ENCODE measurements at regions not wholly inside any gene's neighbourhood (a gene's known extent, or its start where the extent isn't known, plus 50 kb on each side); places are given as distances from the start of the nearest gene placed in this dataset.

GRCh38 chr10:61299156-61299555 lies 154.0 kb downstream of the TMEM26 start:
- H3K9me3 ChIP-seq: peaks cover 11% of the 10 kb centered on the region
- H3K4me1 ChIP-seq: no peaks in the 10 kb centered on the region
- H3K27me3 ChIP-seq: no peaks in the 10 kb centered on the region

GRCh38 chr10:61298194-61298593 lies 155.0 kb downstream of the TMEM26 start:
- no peaks in the 10 kb centered on the region for H3K27me3 ChIP-seq
- H3K9ac ChIP-seq: no peak overlapping the region
- H3K4me1 ChIP-seq: no peaks in the 10 kb centered on the region
- peaks cover 11% of the 10 kb centered on the region for H3K9me3 ChIP-seq
- H3K27ac ChIP-seq: no peak overlapping the region
- no peaks in the 10 kb centered on the region for H4K20me1 ChIP-seq
- no peaks in the 10 kb centered on the region for H3K36me3 ChIP-seq
- TF ChIP-seq Cebpa-rat (IDR thresholded peaks at IDR 0.05): no peak
- no peak overlapping the region for H3K4me3 ChIP-seq
- no peak overlapping the region for H3K4me2 ChIP-seq

More at GRCh38 chr10:61299156-61299555, 154.0 kb downstream of the TMEM26 start:
- Histone ChIP-seq H3K4me3 (no peak overlapping the region), H4K20me1 (no peaks in the 10 kb centered on the region), H3K36me3 (no peaks in the 10 kb centered on the region), H3K4me2 (no peak overlapping the region), H3K27ac (no peak overlapping the region), H3K9ac (no peak overlapping the region)
- TF ChIP-seq Cebpa-rat (IDR thresholded peaks at IDR 0.05): no peak

GRCh38 chr10:61296161-61296560 lies 157.0 kb downstream of the TMEM26 start:
- H3K36me3 ChIP-seq: no peaks in the 10 kb centered on the region
- H3K27ac ChIP-seq: no peak overlapping the region
- no peaks in the 10 kb centered on the region for H4K20me1 ChIP-seq
- TF ChIP-seq Cebpa-rat (IDR thresholded peaks at IDR 0.05): no peak
- H3K9ac ChIP-seq: no peak overlapping the region
- no peaks in the 10 kb centered on the region for H3K4me1 ChIP-seq
- H3K4me2 ChIP-seq: no peak overlapping the region
- H3K9me3 ChIP-seq: peaks cover 11% of the 10 kb centered on the region
- H3K27me3 ChIP-seq: no peaks in the 10 kb centered on the region
- H3K4me3 ChIP-seq: no peak overlapping the region

- H3K27me3 ChIP-seq: no peaks in the 10 kb centered on the region
Observed at GRCh38 chr10:61294131-61294530, 159.1 kb downstream of the TMEM26 start.

GRCh38 chr10:61289813-61290212 lies 163.4 kb downstream of the TMEM26 start:
- H4K20me1 ChIP-seq: no peaks in the 10 kb centered on the region
- no peak overlapping the region for H3K27ac ChIP-seq
- H3K9ac ChIP-seq: no peak overlapping the region
- no peaks in the 10 kb centered on the region for H3K36me3 ChIP-seq
- no peak overlapping the region for H3K4me2 ChIP-seq
- 0 out of 2 replicates have a peak, but pooled peaks cover 4% of the 10 kb centered on the region for H3K9me3 ChIP-seq
- H3K27me3 ChIP-seq: no peaks in the 10 kb centered on the region
- TF ChIP-seq Cebpa-rat (IDR thresholded peaks at IDR 0.05): no peak
- H3K4me3 ChIP-seq: no peak overlapping the region
- H3K4me1 ChIP-seq: peaks cover 19% of the 10 kb centered on the region

More at GRCh38 chr10:61294131-61294530, 159.1 kb downstream of the TMEM26 start:
- H3K36me3 ChIP-seq: no peaks in the 10 kb centered on the region
- H3K27ac ChIP-seq: no peak overlapping the region
- H3K4me2 ChIP-seq: no peak overlapping the region
- H3K9me3 ChIP-seq: peaks cover 15% of the 10 kb centered on the region
- H4K20me1 ChIP-seq: no peaks in the 10 kb centered on the region
- H3K4me3 ChIP-seq: no peak overlapping the region
- H3K9ac ChIP-seq: no peak overlapping the region
- TF ChIP-seq Cebpa-rat (IDR thresholded peaks at IDR 0.05): no peak
- H3K4me1 ChIP-seq: no peaks in the 10 kb centered on the region

GRCh38 chr10:61286686-61287085 lies 166.5 kb downstream of the TMEM26 start:
- peak overlapping the region; percentile 13 for H3K4me2 ChIP-seq
- H3K36me3 ChIP-seq: no peaks in the 10 kb centered on the region
- H3K9ac ChIP-seq: no peak overlapping the region
- no peaks in the 10 kb centered on the region for H3K27me3 ChIP-seq
- peaks cover 19% of the 10 kb centered on the region for H3K4me1 ChIP-seq
- H3K4me3 ChIP-seq: no peak overlapping the region
- H4K20me1 ChIP-seq: no peaks in the 10 kb centered on the region
- 0 out of 2 replicates have a peak, but pooled peaks cover 4% of the 10 kb centered on the region for H3K9me3 ChIP-seq
- no peak overlapping the region for H3K27ac ChIP-seq
- no peak for TF ChIP-seq Cebpa-rat (IDR thresholded peaks at IDR 0.05)

GRCh38 chr10:61285749-61286148 lies 167.4 kb downstream of the TMEM26 start:
- peaks cover 19% of the 10 kb centered on the region for H3K4me1 ChIP-seq
- H3K36me3 ChIP-seq: no peaks in the 10 kb centered on the region
- H3K27ac ChIP-seq: no peak overlapping the region
- no peak overlapping the region for H3K4me3 ChIP-seq
- peak overlapping the region; percentile 13 for H3K4me2 ChIP-seq
- no peak overlapping the region for H3K9ac ChIP-seq
- TF ChIP-seq Cebpa-rat (IDR thresholded peaks at IDR 0.05): no peak
- H3K27me3 ChIP-seq: no peaks in the 10 kb centered on the region
- no peaks in the 10 kb centered on the region for H4K20me1 ChIP-seq
- 0 out of 2 replicates have a peak, but pooled peaks cover 4% of the 10 kb centered on the region for H3K9me3 ChIP-seq

- no peak overlapping the region for H3K27ac ChIP-seq
- H3K4me3 ChIP-seq: no peak overlapping the region
Observed at GRCh38 chr10:61284222-61284890, 168.8 kb downstream of the TMEM26 start.

GRCh38 chr10:61283481-61284221 lies 169.5 kb downstream of the TMEM26 start:
- TF ChIP-seq Cebpa-rat (IDR thresholded peaks at IDR 0.05): no peak

More at GRCh38 chr10:61284222-61284890, 168.8 kb downstream of the TMEM26 start:
- Histone ChIP-seq H4K20me1 (no peaks in the 10 kb centered on the region), H3K9me3 (no peaks in the 10 kb centered on the region), H3K4me2 (no peak overlapping the region), H3K4me1 (peaks cover 19% of the 10 kb centered on the region), H3K9ac (no peak overlapping the region), H3K27me3 (no peaks in the 10 kb centered on the region), H3K36me3 (no peaks in the 10 kb centered on the region)
- no peak for TF ChIP-seq Cebpa-rat (IDR thresholded peaks at IDR 0.05)

GRCh38 chr10:61283066-61283465 lies 170.1 kb downstream of the TMEM26 start:
- peaks cover 19% of the 10 kb centered on the region for H3K4me1 ChIP-seq
- H3K27me3 ChIP-seq: no peaks in the 10 kb centered on the region
- no peaks in the 10 kb centered on the region for H3K36me3 ChIP-seq
- H3K4me3 ChIP-seq: no peak overlapping the region
- H4K20me1 ChIP-seq: no peaks in the 10 kb centered on the region
- no peak for TF ChIP-seq Cebpa-rat (IDR thresholded peaks at IDR 0.05)
- no peak overlapping the region for H3K27ac ChIP-seq
- no peak overlapping the region for H3K4me2 ChIP-seq
- H3K9ac ChIP-seq: no peak overlapping the region
- no peaks in the 10 kb centered on the region for H3K9me3 ChIP-seq

More at GRCh38 chr10:61283481-61284221, 169.5 kb downstream of the TMEM26 start:
- no peak overlapping the region for H3K4me3 ChIP-seq
- peaks cover 19% of the 10 kb centered on the region for H3K4me1 ChIP-seq
- H3K27ac ChIP-seq: no peak overlapping the region
- H3K27me3 ChIP-seq: no peaks in the 10 kb centered on the region
- H3K9me3 ChIP-seq: no peaks in the 10 kb centered on the region
- no peaks in the 10 kb centered on the region for H4K20me1 ChIP-seq
- no peaks in the 10 kb centered on the region for H3K36me3 ChIP-seq
- H3K9ac ChIP-seq: no peak overlapping the region
- H3K4me2 ChIP-seq: no peak overlapping the region

Data from BLaER1 (cell line).